GM18502 (cell line): ENCODE measurements at regions not wholly inside any gene's neighbourhood (a gene's known extent, or its start where the extent isn't known, plus 50 kb on each side); places are given as distances from the start of the nearest gene placed in this dataset.

Source experiments
- ATAC-seq: cut with Tn5 transposase; IDR thresholded peaks from one replicate; pipeline ENCODE4 v1.9.1; 2021; ENCODE audit warnings: mild to moderate bottlenecking; ENCODE audit not compliant: unreplicated experiment, poor library complexity

- ATAC-seq, result no peak
These were observed 210.8 kb downstream of the GRIN2B start for GRCh38 chr12:13770576-13770975.

- no peak for ATAC-seq
These were observed 211.4 kb downstream of the GRIN2B start for GRCh38 chr12:13769966-13770365.

GRCh38 chr12:13769273-13769672 is 212.1 kb downstream of the GRIN2B start:
- no peak for ATAC-seq

GRCh38 chr12:13764748-13765147 is 216.7 kb downstream of the GRIN2B start:
- ATAC-seq, result no peak

GRCh38 chr12:13749389-13749788 is 232.0 kb downstream of the GRIN2B start:
- ATAC-seq, result no peak

GRCh38 chr12:13745111-13745860 is 236.1 kb downstream of the GRIN2B start:
- no peak for ATAC-seq

- no peak for ATAC-seq
These were observed 236.8 kb downstream of the GRIN2B start for GRCh38 chr12:13744561-13744960.

GRCh38 chr12:13740149-13740545 is 241.3 kb downstream of the GRIN2B start:
- ATAC-seq, result no peak

- ATAC-seq, result no peak
These were observed 245.7 kb downstream of the GRIN2B start for GRCh38 chr12:13735734-13736133.

- ATAC-seq, result no peak
These were observed 246.7 kb downstream of the GRIN2B start for GRCh38 chr12:13734584-13735152.

- no peak for ATAC-seq
These were observed 253.7 kb downstream of the GRIN2B start for GRCh38 chr12:13727707-13728195.

- no peak for ATAC-seq
These were observed 256.4 kb downstream of the GRIN2B start for GRCh38 chr12:13725049-13725448.

- no peak for ATAC-seq
These were observed 257.3 kb downstream of the GRIN2B start for GRCh38 chr12:13724136-13724535.

- no peak for ATAC-seq
These were observed 261.4 kb downstream of the GRIN2B start for GRCh38 chr12:13719986-13720385.

GRCh38 chr12:13718271-13718670 is 263.1 kb downstream of the GRIN2B start:
- no peak for ATAC-seq

- ATAC-seq, result no peak
These were observed 265.3 kb downstream of the GRIN2B start for GRCh38 chr12:13716119-13716518.

- ATAC-seq, result no peak
These were observed 267.6 kb downstream of the GRIN2B start for GRCh38 chr12:13713556-13714410.

GRCh38 chr12:13707829-13708228 is 273.6 kb downstream of the GRIN2B start:
- ATAC-seq, result no peak

- no peak for ATAC-seq
These were observed 279.0 kb downstream of the GRIN2B start for GRCh38 chr12:13702381-13702780.

- ATAC-seq, result no peak
These were observed 279.9 kb downstream of the GRIN2B start for GRCh38 chr12:13701502-13701901.

- ATAC-seq, result no peak
These were observed 283.4 kb downstream of the GRIN2B start for GRCh38 chr12:13697973-13698372.
